SU-DHL-6 (cell line): ENCODE measurements at regions not wholly inside any gene's neighbourhood (a gene's known extent, or its start where the extent isn't known, plus 50 kb on each side); places are given as distances from the start of the nearest gene placed in this dataset.

ENCODE experiments used
- H2AFZ ChIP-seq: fragments of 200-600 bp; sonication (generic); 2 replicates; pipeline ENCODE4 v1.6.1; 2014; ENCODE audit warnings: low read depth, mild to moderate bottlenecking, moderate library complexity, mixed read lengths, antibody characterized with exemption, low read length; ENCODE audit not compliant: severe bottlenecking
- H3F3A ChIP-seq: fragments of 200-600 bp; shearing (Covaris generic); 2 replicates; pipeline ENCODE4 v1.6.0; 2016; ENCODE audit warnings: antibody characterized with exemption, mild to moderate bottlenecking; ENCODE audit not compliant: insufficient read depth
- H3K27ac ChIP-seq: fragments of 200-600 bp; sonication (generic); 2 replicates; pipeline ENCODE4 v1.5.1; 2016; ENCODE audit warnings: low read depth, mild to moderate bottlenecking, low read length, moderate library complexity, mixed read lengths
- H3K27me3 ChIP-seq: fragments of 200-600 bp; sonication (generic), shearing (Covaris generic); 2 replicates; pipeline ENCODE4 v1.6.0; 2014; ENCODE audit warnings: mild to moderate bottlenecking, low read length
- H3K36me3 ChIP-seq: fragments of 200-600 bp; sonication (generic); 2 replicates; pipeline ENCODE4 v1.6.1; 2014; ENCODE audit warnings: mild to moderate bottlenecking, low read length, mixed read lengths
- H3K4me2 ChIP-seq: fragments of 300-600, 200-600 bp; shearing (Covaris generic), sonication (generic); 2 replicates; pipeline ENCODE4 v1.6.0; 2014; ENCODE audit warnings: low read length, low read depth, mild to moderate bottlenecking; ENCODE audit not compliant: poor library complexity, severe bottlenecking
- H3K4me3 ChIP-seq: fragments of 200-600 bp; sonication (generic); 2 replicates; pipeline ENCODE4 v1.5.1; 2014; ENCODE audit warnings: antibody characterized with exemption, low read length, mild to moderate bottlenecking, mixed read lengths; ENCODE audit not compliant: insufficient read depth, poor library complexity, severe bottlenecking
- H3K79me2 ChIP-seq: fragments of 200-600 bp; sonication (generic); 2 replicates; pipeline ENCODE4 v1.6.1; 2014; ENCODE audit warnings: mild to moderate bottlenecking, low read length, moderate library complexity; ENCODE audit not compliant: insufficient read depth
- H3K9ac ChIP-seq: fragments of 200-600 bp; sonication (generic); 2 replicates; pipeline ENCODE4 v1.7.0; 2014; ENCODE audit warnings: mild to moderate bottlenecking, low read length
- H3K9me2 ChIP-seq: fragments of 200-600 bp; sonication (generic); replicated peaks from 2 replicates; pipeline ENCODE4 v1.6.1; 2014; ENCODE audit warnings: low read length; ENCODE audit not compliant: insufficient read depth
- H3K9me3 ChIP-seq: fragments of 200-600 bp; sonication (generic); 2 replicates; pipeline ENCODE4 v1.6.1; 2014; ENCODE audit warnings: low read length, mixed read lengths; ENCODE audit not compliant: insufficient read depth
- H4K20me1 ChIP-seq: fragments of 200-600 bp; sonication (generic); 2 replicates; pipeline ENCODE4 v1.6.1; 2014; ENCODE audit warnings: low read depth, mild to moderate bottlenecking, antibody characterized with exemption, low read length, moderate library complexity, mixed read lengths
- CTCF ChIP-seq: fragments of 200-600 bp; sonication (generic); IDR thresholded peaks from one replicate; pipeline ENCODE4 v1.5.1; 2017; ENCODE audit warnings: antibody characterized with exemption, mild to moderate bottlenecking, low read length, moderate library complexity; ENCODE audit not compliant: insufficient read depth, poor library complexity, severe bottlenecking
- EZH2phosphoT487 ChIP-seq: fragments of 200-600 bp; sonication (generic), shearing (Covaris generic); conservative IDR thresholded peaks from 2 replicates; pipeline ENCODE4 v1.6.1; 2018; ENCODE audit warnings: mild to moderate bottlenecking, antibody characterized with exemption, low read length, moderate library complexity, mixed read lengths

GRCh38 chr4:14596028-14596427 is 406.3 kb upstream of the CPEB2 start:
- H3K9me3 ChIP-seq = no peaks in the 10 kb centered on the region
- no peaks in the 10 kb centered on the region for H3K79me2 ChIP-seq
- H3K27me3 ChIP-seq = no peaks in the 10 kb centered on the region
- H2AFZ ChIP-seq = no peak overlapping the region
- no peaks in the 10 kb centered on the region for H3K36me3 ChIP-seq
- no peaks in the 10 kb centered on the region for H3K9me2 ChIP-seq
- no peak overlapping the region for H3K4me3 ChIP-seq
- TF ChIP-seq EZH2phosphoT487 (no peak), CTCF (no peak)
- no peak overlapping the region for H3K4me2 ChIP-seq
- H3K27ac ChIP-seq = no peak overlapping the region
- H3K9ac ChIP-seq = no peak overlapping the region
- H4K20me1 ChIP-seq = no peaks in the 10 kb centered on the region
- no peaks in the 10 kb centered on the region for H3F3A ChIP-seq

GRCh38 chr4:14596437-14596836 is 405.8 kb upstream of the CPEB2 start:
- Histone ChIP-seq H3F3A (no peaks in the 10 kb centered on the region), H3K27me3 (no peaks in the 10 kb centered on the region), H3K27ac (no peak overlapping the region), H3K4me3 (no peak overlapping the region), H3K4me2 (no peak overlapping the region), H3K9ac (no peak overlapping the region), H3K36me3 (no peaks in the 10 kb centered on the region), H4K20me1 (no peaks in the 10 kb centered on the region), H3K79me2 (no peaks in the 10 kb centered on the region), H3K9me3 (no peaks in the 10 kb centered on the region), H3K9me2 (no peaks in the 10 kb centered on the region), H2AFZ (no peak overlapping the region)
- TF ChIP-seq CTCF (no peak), EZH2phosphoT487 (no peak)

GRCh38 chr4:14596904-14597303 is 405.4 kb upstream of the CPEB2 start:
- Histone ChIP-seq H3K9me2 (no peaks in the 10 kb centered on the region), H4K20me1 (no peaks in the 10 kb centered on the region), H3K4me2 (no peak overlapping the region), H3K36me3 (no peaks in the 10 kb centered on the region), H3K27ac (no peak overlapping the region), H3K4me3 (no peak overlapping the region), H2AFZ (no peak overlapping the region), H3K9ac (no peak overlapping the region), H3K79me2 (no peaks in the 10 kb centered on the region), H3K27me3 (no peaks in the 10 kb centered on the region), H3K9me3 (no peaks in the 10 kb centered on the region), H3F3A (no peaks in the 10 kb centered on the region)
- TF ChIP-seq EZH2phosphoT487 = no peak
- TF ChIP-seq CTCF = no peak

GRCh38 chr4:14602206-14602605 is 400.1 kb upstream of the CPEB2 start:
- H2AFZ ChIP-seq = no peak overlapping the region
- TF ChIP-seq CTCF = no peak
- TF ChIP-seq EZH2phosphoT487 = no peak
- H3K9me3 ChIP-seq = no peaks in the 10 kb centered on the region

More at GRCh38 chr4:14602206-14602605, 400.1 kb upstream of the CPEB2 start:
- Histone ChIP-seq H3F3A (no peaks in the 10 kb centered on the region), H4K20me1 (no peaks in the 10 kb centered on the region), H3K4me3 (no peak overlapping the region), H3K36me3 (no peaks in the 10 kb centered on the region), H3K27ac (no peak overlapping the region), H3K9me2 (no peaks in the 10 kb centered on the region), H3K27me3 (no peaks in the 10 kb centered on the region), H3K9ac (no peak overlapping the region), H3K4me2 (no peak overlapping the region), H3K79me2 (no peaks in the 10 kb centered on the region)
